GM19025 (cell line): ENCODE measurements at regions not wholly inside any gene's neighbourhood (a gene's known extent, or its start where the extent isn't known, plus 50 kb on each side); places are given as distances from the start of the nearest gene placed in this dataset.
"Not testable (repeated sequence)": the region's sequence is repeated elsewhere in the genome, so short reads cannot be mapped to it uniquely, and the experiment has no call there.

Source experiments
- ATAC-seq: cut with Tn5 transposase; IDR thresholded peaks from one replicate; pipeline ENCODE4 v1.9.1; 2021; ENCODE audit warnings: mild to moderate bottlenecking, low read depth, moderate library complexity; ENCODE audit not compliant: unreplicated experiment

- ATAC-seq = not testable (repeated sequence)
Measured at GRCh38 chr17:15802917-15803316, 70.8 kb downstream of the TBC1D26 start.

GRCh38 chr17:15806825-15807224, 74.7 kb downstream of the TBC1D26 start:
- ATAC-seq = not testable (repeated sequence)

GRCh38 chr17:15813388-15813787, 81.3 kb downstream of the TBC1D26 start:
- ATAC-seq = not testable (repeated sequence)

- not testable (repeated sequence) for ATAC-seq
Measured at GRCh38 chr17:15814003-15814402, 81.9 kb downstream of the TBC1D26 start.

- not testable (repeated sequence) for ATAC-seq
Measured at GRCh38 chr17:15817861-15818260, 85.8 kb downstream of the TBC1D26 start.

- not testable (repeated sequence) for ATAC-seq
Measured at GRCh38 chr17:15822280-15822679, 90.2 kb downstream of the TBC1D26 start.

GRCh38 chr17:15828727-15829314, 96.7 kb downstream of the TBC1D26 start:
- ATAC-seq = not testable (repeated sequence)

GRCh38 chr17:15830221-15830620, 98.1 kb downstream of the TBC1D26 start:
- ATAC-seq = not testable (repeated sequence)

GRCh38 chr17:15831182-15831581, 99.1 kb downstream of the TBC1D26 start:
- ATAC-seq = peak; percentile 93

- ATAC-seq = not testable (repeated sequence)
Measured at GRCh38 chr17:15832921-15833480, 100.9 kb downstream of the TBC1D26 start.

GRCh38 chr17:15833890-15834289, 101.8 kb downstream of the TBC1D26 start:
- not testable (repeated sequence) for ATAC-seq

GRCh38 chr17:15835481-15835880, 103.4 kb downstream of the TBC1D26 start:
- ATAC-seq = not testable (repeated sequence)

GRCh38 chr17:15836249-15836982, 104.3 kb downstream of the TBC1D26 start:
- not testable (repeated sequence) for ATAC-seq

GRCh38 chr17:15836991-15837390, 104.9 kb downstream of the TBC1D26 start:
- not testable (repeated sequence) for ATAC-seq

- not testable (repeated sequence) for ATAC-seq
Measured at GRCh38 chr17:15847447-15848229, 97.3 kb upstream of the ADORA2B start.

GRCh38 chr17:15849054-15849453, 95.9 kb upstream of the ADORA2B start:
- not testable (repeated sequence) for ATAC-seq

- ATAC-seq = not testable (repeated sequence)
Measured at GRCh38 chr17:15850071-15850470, 94.9 kb upstream of the ADORA2B start.

GRCh38 chr17:15850687-15851086, 94.2 kb upstream of the ADORA2B start:
- not testable (repeated sequence) for ATAC-seq

GRCh38 chr17:15852863-15853262, 92.1 kb upstream of the ADORA2B start:
- ATAC-seq = not testable (repeated sequence)

- not testable (repeated sequence) for ATAC-seq
Measured at GRCh38 chr17:15856191-15856590, 88.7 kb upstream of the ADORA2B start.

GRCh38 chr17:15856745-15857144, 88.2 kb upstream of the ADORA2B start:
- ATAC-seq = not testable (repeated sequence)
